K562 (cell line): ENCODE measurements at regions not wholly inside any gene's neighbourhood (a gene's known extent, or its start where the extent isn't known, plus 50 kb on each side); places are given as distances from the start of the nearest gene placed in this dataset.

Source experiments
- CUX1 ChIP-seq: fragments of 200-800 bp; sonication (Bioruptor generic); IDR thresholded peaks from 2 replicates; pipeline ENCODE4 v1.6.1; 2016; ENCODE audit warnings: missing genetic modification characterization, missing compliant biosample characterization
- FOS ChIP-seq: IDR thresholded peaks from 3 replicates; pipeline ENCODE4 v1.6.1; 2011; ENCODE audit not compliant: insufficient read length; ENCODE audit errors: extremely low read depth
- FOXP4 ChIP-seq: sonication (generic); formaldehyde crosslinking; IDR thresholded peaks from 2 replicates; pipeline ENCODE4 v1.8.0; 2022; ENCODE audit warnings: mild to moderate bottlenecking, missing genetic modification reagents, borderline replicate concordance
- GABPB2 ChIP-seq: fragments of 250-450 bp; sonication (Bioruptor Pico); conservative IDR thresholded peaks from 2 replicates; pipeline ENCODE4 v1.5.1; 2021; ENCODE audit warnings: mild to moderate bottlenecking
- HSF4 ChIP-seq: fragments of 250-450 bp; sonication (Bioruptor Pico); IDR thresholded peaks from 2 replicates; pipeline ENCODE4 v2.1.2; 2022; ENCODE audit warnings: mild to moderate bottlenecking, moderate library complexity, borderline replicate concordance
- MTA3 ChIP-seq: fragments of 450-650 bp; formaldehyde crosslinking; IDR thresholded peaks from 2 replicates; pipeline ENCODE4 v1.6.1; 2017; ENCODE audit warnings: mild to moderate bottlenecking, borderline replicate concordance
- PPARD ChIP-seq: fragments of 250-450 bp; sonication (Bioruptor Pico); IDR thresholded peaks from 2 replicates; pipeline ENCODE4 v1.8.0; 2022; ENCODE audit warnings: inconsistent platforms, mild to moderate bottlenecking, moderate library complexity
- SRSF1 ChIP-seq: fragments of 200-400 bp; formaldehyde crosslinking; IDR thresholded peaks from 2 replicates; pipeline ENCODE4 v1.6.1; 2017; ENCODE audit warnings: mild to moderate bottlenecking, low read depth, low read length, moderate library complexity
- STAT6 ChIP-seq: sonication (generic); formaldehyde crosslinking; IDR thresholded peaks from 2 replicates; pipeline ENCODE4 v1.8.1; 2023; ENCODE audit warnings: mild to moderate bottlenecking, missing genetic modification reagents
- ZNF274 ChIP-seq: IDR thresholded peaks from 2 replicates; pipeline ENCODE4 v1.6.1; 2011; ENCODE audit warnings: low read depth, mild to moderate bottlenecking, low read length, moderate library complexity, borderline replicate concordance

- TF ChIP-seq HSF4 (CRISPR knock-in tag) (no peak), ZNF274 (no peak), MTA3 (no peak), PPARD (CRISPR knock-in tag) (no peak), SRSF1 (no peak), STAT6 (CRISPR knock-in tag) (no peak), FOXP4 (CRISPR knock-in tag) (no peak), CUX1 (no peak), FOS (no peak), GABPB2 (CRISPR knock-in tag) (no peak)
Measured at GRCh38 chr11:127136438-127136837, 135.9 kb upstream of the KIRREL3 start.
